Fibroblast of skin of left quadriceps (primary cell): ENCODE measurements at regions not wholly inside any gene's neighbourhood (a gene's known extent, or its start where the extent isn't known, plus 50 kb on each side); places are given as distances from the start of the nearest gene placed in this dataset.

ENCODE experiments used
- DNase-seq, 2 experiments: peaks; one replicate each; pipeline ENCODE4 v3.0.0-alpha.2; 2013; ENCODE audit warnings: low read depth in 2 of 2

DNA sequence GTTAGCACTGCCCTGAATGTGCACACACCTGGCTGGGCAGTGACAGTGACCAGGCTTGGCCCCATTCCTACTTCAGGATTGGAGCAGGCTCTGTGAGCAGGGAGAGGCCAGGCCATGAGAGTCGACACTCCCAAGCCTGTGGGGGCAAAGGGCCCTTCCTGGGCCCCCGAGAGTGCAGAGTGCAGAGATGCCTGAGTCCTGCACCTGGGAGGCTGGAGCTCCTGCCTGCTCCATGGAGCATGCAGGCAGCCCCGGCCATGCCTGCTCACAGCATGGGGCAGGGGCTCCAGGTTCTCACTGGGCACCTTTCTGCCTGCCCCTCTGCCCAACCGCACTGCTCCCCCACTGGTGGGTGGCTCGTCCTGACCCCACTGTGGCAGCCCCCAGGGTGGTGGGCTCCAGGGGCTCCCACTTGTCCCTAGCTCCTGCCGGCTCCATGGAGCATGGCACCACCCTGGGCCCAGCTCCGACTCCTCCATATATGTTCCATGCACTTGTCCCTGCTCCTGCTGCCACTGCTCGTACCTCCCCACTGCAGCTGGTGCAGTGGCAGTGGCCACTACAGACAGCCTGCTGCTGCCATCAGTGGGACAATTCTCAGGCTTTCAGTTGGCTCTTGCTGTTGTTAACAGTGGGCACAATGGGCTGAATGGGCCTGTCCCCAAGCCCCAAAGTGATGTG lies 282.0 kb downstream of the RPRM start:
- no peak for DNase-seq

DNA sequence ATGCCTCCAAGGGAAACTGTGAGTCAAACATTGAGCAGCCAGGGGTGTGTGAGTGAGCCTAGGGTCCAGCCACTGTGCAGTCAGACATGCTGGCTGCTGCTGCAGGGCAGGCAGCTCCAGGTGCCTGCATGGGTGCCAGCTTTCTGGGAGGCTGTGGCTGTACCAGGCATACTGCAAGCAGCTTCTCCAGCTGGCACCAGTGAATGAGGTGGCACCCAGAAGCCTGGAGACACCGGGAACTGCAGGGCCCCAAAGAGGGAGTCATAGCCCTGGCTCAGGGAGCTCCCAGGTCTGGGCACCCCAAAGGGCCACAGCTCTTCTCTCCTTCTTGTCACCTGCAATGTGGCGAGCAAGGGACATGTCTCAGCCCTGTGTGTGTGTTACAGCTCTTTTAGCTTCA lies 283.2 kb downstream of the RPRM start:
- no peak for DNase-seq

DNA sequence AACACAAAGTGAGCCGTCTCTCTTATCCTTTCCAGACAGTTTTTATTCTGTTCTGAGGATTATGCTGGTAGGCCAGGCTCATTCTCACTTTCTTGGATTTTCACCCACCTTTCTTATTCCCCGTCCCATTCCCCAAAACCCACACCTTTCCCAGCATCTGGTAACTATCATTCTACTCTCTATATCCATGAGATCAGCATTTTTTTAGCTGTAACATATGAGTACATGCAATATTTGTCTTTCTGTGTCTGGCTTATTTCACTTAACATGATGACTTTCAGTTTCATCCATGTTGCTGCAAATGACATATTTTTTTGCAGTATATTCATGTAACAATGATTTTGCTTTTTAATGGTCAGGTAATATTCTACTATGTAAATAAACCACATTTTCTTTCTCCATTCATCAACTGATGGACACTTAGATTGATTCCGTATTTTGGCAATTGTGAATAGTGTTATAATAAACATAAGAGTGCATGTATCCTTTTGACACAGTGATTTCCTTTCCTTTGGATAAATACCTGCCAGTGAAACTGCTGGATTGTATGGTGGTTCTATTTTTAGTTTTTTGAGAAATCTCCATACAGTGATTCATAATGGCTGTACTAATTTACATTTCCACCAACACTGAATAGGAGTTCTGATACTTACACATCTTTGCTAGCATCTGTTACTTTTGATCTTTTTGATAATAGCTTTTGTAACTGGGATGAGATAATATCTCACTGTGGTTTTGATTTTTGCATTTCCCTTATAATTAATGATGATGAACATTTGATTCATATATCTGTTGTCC lies 289.3 kb downstream of the RPRM start:
- no peak for DNase-seq

DNA sequence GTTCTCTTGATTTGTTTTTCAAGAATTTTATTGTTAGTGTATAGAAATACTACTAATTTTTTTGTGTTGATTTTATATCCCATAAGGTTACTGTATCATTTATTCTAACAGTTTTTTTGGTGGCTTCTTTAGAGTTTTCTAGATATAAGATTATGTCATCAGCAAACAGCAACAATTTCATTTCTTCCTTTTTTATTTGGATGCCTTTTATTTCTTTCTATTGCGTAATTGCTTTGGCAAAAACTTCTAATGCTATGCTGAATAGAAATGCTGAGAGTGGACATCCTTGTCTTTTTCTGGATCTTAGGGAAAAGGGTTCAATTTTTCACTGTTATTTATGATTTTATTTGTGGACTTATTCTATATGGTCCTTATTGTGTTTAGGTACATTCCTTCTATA lies 298.8 kb downstream of the RPRM start:
- DNase-seq, result no peak

DNA sequence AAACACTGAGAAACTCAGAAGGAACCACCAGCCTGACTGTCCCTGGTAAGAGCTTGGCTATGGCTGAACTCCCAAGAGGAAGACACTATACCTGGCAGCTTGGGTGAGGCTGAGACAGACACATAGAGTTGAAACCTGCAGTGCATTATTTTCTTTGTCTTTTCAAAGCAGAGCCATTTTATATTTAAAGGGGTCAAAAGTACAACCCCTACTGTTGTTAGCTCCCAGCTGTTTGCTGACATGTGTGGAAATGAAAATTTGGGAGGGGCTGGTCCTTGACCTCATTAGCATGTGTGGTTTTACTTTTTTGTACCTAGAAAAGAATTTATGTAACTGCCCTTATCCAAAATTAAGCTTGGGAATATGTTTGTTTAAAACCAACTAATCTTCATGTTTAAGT lies 309.0 kb downstream of the RPRM start:
- DNase-seq, result no peak

DNA sequence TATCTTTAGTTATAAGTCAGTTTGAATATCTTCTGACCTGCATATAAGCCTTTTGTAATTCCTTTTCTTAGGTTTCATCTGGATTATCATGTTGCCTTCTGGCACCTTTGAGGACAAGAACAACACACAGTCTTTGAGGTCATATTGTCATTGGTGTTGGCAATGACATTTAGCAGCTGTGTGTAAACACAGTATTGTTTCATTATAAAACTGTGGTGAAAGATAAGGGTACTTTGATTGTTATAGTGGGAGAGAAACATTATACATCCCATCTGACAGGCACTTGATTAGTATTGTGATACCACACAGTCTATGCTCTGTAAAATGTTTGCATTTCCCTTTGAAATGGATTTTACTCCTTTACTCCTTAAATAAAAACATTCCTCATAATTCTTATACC lies 313.5 kb downstream of the RPRM start:
- DNase-seq, result no peak

DNA sequence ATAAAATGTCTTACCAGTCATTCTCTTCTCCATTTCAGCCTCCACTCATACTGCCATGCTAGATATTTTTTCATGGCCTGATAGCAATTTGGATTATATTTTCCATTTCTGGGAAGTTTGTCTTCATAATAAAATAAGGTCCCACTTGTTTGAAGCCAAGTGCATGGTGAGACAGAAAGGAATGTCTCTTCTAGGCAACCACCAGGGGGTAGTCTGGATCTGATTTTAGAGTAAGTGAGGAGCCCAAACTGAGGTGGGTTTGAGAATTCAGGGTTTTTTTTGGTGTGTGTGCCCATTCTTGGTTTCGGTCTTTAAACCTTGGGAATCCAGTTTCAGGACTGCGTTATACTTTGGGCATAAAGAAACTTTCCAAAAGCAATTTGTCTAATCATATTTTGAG lies 315.5 kb downstream of the RPRM start:
- DNase-seq, result no peak

DNA sequence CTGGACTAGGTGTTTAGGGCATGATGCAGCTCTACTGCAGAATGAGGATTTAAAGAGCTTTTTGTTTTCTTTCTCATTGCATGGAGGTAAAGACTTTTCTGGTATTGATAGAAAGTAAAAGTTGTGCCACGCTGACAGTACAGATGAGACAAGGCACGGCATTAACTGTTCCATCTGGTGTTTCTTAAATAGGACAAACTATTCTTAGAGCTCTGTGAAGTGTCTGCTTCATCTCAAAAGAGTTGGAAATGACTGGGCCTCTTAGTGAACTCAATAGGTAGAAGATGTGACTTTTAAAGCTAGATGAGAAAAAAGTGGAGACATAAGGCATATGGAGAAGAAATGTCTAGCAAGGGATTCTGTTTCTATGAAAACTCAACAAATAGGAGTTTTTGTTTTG lies 321.8 kb downstream of the RPRM start:
- no peak for DNase-seq

DNA sequence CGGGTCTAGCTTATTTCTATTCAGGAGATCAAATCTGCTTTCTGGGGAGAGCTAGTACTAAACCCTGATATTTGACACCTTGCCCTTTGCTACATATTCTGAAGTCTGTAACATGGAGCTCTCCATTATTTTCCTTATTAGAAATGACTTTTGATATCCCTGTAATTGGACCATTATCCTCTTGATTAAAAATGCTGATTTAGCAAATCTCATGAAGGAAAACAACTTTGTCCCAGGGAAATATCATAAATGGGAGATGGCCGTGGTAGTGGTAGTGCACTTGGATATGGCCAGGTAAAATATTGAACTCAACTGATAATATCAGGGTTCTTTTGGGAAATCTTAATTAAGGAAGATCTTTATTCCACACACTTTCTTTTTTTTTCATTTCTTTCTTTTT lies 326.5 kb downstream of the RPRM start:
- DNase-seq, result no peak

DNA sequence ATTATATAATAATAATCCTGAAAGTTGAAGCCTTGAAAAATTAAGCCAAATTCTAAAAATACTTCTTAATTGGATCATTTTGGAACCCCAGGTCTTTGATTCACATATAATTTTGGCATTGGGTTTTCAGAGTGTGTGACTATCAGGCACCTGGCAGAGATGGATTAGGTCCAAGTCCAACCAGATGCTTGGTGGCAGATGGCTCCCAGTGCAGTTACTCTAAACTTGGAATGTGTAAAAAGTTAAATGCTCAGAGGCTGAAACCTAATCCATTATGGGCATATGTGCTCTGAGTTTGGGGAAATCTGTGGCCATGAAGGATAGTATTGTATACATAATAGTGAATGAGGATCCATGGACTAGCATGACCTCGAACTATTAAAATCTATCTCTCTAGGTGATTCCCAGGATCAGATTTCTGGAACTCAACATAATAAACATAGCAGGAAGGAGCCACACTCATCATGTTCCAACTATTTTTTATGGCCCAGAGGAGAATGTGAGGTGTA lies 333.0 kb downstream of the RPRM start:
- DNase-seq, result no peak

DNA sequence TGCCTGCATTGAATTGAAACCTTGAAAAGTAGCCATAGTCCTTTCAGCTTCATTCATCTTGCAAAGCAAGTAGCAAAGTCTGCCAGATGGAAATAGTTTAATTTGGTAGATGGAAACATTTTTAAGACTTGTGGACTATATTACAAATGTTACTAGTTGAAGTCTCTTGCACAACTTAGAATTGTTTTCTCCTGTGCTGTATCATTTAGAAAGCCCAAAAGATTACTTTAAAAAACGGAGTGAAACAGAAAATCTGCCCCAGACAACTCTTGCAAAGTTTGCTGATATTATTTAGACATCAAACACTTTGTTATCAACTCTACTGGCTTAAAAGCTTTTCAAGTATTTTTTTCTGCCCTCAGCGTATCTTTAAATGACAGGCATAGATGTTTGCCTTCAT lies 335.0 kb downstream of the RPRM start:
- no peak for DNase-seq

DNA sequence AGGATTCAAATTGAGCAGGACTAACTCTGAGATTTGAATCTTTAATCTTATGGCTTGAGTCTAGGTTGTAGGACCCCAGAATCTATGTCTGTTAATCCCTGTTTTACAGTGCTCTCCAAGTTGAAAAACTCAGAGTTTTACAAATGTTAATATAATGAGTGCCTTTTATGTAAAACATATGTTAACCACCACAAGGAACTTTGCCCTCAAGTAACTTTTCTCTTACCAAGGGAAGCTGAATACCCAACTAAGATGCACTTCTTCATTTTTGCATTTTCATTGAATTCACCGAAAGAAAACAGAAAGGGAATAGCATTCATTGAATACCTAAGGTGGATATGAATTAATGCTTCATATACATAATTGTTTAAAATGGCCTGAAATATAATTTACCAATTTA lies 338.1 kb downstream of the RPRM start:
- no peak for DNase-seq

DNA sequence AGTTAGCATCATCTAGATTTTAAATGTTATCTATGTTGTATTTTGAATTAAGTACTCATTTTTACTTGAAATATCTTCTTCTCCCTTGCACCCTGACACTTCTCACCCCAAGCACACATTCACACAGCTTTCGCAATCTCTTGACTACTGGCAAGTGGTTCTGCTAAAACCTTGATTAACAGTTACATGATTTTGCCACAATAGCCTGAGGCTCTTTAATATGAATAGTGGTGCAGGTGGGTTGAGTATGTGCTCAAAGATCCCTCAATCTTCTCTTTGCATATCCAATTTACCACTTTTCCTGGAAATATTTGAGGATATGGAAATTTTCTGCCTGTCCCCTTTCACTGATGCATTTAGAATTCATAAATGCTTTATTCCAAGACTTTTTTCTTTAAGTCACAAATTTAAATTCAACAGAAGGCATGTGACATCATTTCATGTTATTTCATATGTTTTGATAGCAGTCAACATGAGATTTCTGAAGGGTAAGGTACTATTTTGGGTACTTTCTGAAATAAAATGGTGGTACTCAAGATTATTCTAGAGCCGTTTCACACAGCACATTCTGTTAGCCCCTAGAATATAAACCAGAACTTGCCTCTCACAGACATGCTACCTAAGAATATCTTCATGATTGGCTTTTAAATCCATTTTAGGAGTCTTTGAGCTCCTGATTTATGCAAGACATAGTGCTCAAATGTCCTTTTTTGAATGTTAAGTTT lies 339.7 kb downstream of the RPRM start:
- no peak for DNase-seq

DNA sequence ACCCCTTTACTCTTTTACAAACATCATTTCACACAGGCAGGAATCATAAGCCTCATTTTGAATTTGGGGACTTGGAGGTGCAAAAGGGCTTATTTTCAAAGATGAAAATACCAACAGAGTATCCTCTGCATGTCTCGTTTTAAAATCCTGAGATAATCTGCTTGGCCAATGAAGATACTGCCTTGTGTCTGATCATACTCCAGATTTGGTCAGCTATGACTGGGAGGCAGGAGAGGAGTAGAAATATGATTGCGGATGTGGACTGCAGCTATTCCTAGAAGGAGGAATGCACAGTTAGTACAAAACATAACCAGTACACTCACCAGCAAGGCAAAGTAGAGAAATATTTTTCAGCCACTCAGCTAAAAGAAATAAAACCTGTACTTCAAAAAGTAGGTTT lies 342.3 kb downstream of the RPRM start:
- no peak for DNase-seq

DNA sequence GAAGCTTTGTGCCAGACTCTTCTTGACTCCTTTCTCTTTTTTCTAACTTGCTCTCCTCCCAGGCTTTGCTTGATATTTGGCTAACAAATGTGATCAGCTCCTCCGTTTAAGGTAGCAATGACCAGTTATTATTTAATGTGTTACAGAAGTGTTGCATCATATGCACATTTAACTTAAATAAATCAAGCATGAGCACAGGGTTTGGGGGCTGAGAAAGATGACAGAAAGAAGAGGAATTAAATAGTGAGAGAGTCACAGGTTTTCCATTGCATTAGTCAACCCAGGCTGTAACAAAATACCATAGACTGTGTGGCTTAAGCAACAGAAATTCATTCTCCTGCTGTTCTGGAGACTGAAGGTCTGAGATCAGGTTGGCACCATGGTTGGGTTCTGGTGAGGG lies 343.8 kb downstream of the RPRM start:
- DNase-seq, result no peak

DNA sequence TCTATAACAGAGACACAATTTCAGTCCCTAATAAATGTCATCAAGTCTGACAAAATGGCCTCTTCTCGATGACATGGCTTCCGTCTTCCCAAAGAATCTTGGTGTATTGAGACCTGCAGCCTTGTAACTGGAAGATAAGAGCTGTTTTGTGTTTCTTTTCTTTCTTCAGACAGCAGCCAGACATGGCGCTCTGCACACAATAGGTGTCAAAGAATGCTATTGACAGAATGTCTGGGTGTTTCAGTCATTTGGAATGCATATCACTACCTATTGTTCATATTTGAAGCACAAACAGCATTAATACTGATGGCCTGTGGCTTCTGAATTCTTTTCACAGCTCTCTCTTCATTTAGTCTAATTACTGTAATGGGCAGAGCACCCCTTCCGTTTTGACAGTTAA lies 344.8 kb downstream of the RPRM start:
- no peak for DNase-seq

DNA sequence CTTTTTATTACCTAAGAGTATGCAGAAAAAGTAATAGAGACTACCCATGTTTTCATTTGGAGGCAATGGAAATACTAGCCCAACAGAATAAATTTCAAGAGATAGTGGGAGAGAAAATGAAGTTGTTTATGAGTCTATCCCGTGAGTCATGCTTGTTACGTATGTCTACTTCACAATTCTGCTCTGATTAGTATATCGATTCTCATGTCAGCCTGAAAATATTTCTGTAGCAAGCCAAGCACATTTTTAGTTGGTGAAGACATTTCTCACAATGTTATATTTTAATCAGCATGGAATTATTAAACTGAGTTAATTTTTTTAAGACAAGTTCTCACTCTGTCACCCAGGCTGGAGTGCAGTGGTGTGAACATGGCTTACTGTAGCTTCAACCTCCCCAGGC lies 346.1 kb downstream of the RPRM start:
- no peak for DNase-seq

DNA sequence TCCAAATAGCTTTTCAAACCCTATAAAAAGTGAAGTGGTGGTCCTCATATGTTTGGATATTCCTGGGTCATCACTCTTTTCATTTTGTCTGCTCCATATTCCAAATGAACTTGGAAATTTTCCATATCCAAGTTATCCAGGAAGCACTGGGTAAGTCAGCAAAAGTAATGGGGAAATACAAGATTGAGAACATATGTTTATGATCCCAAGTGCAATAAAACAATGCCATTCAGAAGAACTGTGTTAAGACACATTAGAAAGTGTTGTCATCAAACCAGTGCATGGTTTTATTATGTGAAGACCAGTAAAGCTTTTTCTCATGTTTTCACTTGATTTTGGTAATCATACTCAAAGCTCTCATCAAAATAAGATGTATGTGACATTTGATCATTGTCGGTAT lies 363.4 kb downstream of the RPRM start:
- DNase-seq, result no peak

DNA sequence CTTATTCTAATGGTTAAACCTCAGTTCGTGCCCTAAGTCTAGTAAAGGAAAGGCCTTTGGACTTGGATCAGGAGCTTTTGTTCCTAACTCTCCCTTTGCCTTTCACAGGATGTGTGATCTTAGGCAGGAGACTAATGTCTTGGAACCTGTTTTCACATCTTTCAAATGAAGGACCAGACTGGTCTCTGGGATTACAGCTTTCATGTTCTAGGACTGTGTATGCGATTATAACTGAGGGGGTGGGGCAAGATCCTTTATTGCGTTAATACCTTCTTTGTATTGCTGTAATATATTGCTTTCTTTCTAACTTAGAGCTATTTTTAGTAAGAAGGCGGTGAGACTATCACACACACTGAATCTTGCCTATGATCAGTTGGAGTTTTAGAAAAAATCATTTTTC lies 368.1 kb downstream of the RPRM start:
- DNase-seq, result no peak

DNA sequence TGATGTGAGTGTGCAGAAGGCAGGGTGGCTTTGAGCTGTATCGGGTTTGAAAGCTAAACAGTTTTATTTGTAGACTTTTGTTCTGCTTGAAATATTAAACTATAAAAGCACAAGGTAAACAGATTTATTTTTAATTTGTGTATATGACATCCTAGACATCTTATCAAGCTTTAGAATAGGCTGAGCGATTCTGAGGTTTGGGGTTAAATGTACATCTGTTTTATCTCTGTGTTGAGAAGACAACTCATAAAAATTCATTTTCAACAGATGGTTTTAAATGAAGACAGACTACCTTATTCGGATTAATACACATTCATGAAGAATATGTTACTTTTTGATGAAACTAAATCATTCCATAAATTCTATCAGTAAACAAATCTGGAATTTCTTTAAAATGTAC lies 368.8 kb downstream of the RPRM start:
- no peak for DNase-seq

DNA sequence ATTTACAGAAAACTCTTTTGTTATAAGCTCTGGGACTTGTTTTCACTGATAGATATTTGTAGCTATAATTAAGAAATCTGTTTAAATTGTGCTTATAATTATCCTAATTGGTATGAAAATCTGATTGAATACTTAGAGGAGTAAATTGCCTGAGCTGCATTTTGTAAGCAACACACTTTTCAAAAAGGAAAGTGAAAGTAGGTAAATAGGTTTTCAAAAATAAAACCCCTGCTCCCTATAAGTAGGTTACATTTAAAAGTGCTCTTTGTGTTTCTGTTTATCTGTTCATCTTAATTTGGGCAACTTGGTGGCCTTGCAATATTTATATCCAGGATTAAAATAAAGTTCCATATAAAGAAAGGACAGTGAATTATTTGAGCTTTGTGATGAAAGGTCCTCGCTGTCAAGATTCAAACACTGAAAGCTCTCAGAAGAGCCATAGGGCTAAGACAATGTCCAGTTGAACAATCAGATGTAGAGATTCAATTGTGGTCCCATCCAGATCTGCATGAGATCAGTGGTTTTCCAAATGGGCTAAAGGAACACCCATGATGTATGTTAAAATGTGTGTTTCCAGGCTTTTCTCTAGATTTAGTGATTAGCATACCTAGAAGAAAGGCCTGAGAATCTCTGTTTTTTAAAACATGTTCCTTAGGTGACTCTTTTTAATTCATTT lies 371.6 kb downstream of the RPRM start:
- DNase-seq, result no peak
